ENCODE measurements at regions not wholly inside any gene's neighbourhood (a gene's known extent, or its start where the extent isn't known, plus 50 kb on each side); places are given as distances from the start of the nearest gene placed in this dataset.

DNA sequence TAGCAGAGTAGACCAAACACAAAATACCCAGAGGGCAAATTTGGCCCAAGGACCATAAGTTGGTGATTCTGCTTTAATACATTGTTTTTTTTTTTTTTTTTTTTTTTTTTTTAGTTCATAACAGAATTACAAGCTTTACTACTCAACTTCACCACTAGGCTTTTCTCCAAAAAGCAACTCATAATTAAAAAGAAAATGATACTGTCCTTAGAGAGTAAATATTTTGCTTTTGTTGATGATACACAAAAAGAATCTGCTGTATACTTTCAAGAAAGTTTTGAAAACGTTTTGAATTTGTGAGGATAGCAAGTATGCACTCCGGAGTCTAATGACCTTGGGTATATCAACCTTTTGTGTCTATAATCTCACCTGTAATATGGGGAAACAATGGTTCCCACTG lies 68.9 kb upstream of the LMO3 start:
- Histone ChIP-seq H3K4me1 (no peaks in the 10 kb centered on the region), H3K36me3 (no peaks in the 10 kb centered on the region), H3K27ac (no peak overlapping the region), H3K9me3 (no peaks in the 10 kb centered on the region), H3K27me3 (no peaks in the 10 kb centered on the region), H3K4me3 (no peak overlapping the region)
- in situ Hi-C loops (cut with MboI; ENCODE audit: low pct_ligation_motif_present in 1 of 4, low pct_unique_long_range_greater_than_20kb in 1 of 4, low sequenced_read_pairs in 3 of 4) (no loop called here), intact Hi-C loops (cut with DNase I; ENCODE audit: low total_unique reads) (no loop called here)
- DNase-seq, result no peak
- TF ChIP-seq, protein P1, sequence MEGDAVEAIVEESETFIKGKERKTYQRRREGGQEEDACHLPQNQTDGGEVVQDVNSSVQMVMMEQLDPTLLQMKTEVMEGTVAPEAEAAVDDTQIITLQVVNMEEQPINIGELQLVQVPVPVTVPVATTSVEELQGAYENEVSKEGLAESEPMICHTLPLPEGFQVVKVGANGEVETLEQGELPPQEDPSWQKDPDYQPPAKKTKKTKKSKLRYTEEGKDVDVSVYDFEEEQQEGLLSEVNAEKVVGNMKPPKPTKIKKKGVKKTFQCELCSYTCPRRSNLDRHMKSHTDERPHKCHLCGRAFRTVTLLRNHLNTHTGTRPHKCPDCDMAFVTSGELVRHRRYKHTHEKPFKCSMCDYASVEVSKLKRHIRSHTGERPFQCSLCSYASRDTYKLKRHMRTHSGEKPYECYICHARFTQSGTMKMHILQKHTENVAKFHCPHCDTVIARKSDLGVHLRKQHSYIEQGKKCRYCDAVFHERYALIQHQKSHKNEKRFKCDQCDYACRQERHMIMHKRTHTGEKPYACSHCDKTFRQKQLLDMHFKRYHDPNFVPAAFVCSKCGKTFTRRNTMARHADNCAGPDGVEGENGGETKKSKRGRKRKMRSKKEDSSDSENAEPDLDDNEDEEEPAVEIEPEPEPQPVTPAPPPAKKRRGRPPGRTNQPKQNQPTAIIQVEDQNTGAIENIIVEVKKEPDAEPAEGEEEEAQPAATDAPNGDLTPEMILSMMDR (IDR thresholded peaks at IDR 0.05), result peak in 1 of 5 experiments; percentile 7
- TF ChIP-seq POLR2A (IDR thresholded peaks at IDR 0.05) (no peak), EP300 (IDR thresholded peaks at IDR 0.05; ENCODE audit: low read depth) (no peak), POLR2AphosphoS5 (IDR thresholded peaks at IDR 0.05) (no peak)
- 66 to 77% methylated on average over 2 of the region's 2 CpGs for WGBS, 2 donors (ENCODE audit: low coverage in 1 of 2)

DNA sequence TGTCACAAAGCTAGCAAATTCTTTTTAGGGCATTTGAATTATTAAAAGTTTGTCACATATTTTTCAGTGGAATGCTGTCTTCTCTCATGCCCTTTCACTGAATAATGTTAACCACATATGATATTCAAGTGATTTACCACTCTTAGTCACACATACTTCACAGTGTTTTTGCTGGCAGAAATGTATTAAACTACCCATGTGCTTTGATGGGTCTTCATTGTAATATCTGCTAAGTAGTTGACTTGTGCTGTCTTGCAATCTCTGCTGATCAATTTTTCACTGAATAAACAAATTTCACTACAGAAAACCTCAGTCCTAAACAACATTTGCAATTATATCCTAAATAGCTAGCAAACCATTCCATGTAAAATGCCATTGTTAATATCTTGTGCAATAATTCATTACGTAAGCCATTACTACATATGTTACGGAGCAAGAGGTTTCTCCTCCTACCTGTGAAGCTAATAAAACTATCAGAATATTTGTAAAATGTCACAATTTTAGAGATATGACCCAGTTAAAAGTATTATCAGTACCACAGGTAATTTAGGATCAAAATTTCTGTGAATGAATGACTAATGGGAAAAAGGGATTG lies 64.6 kb upstream of the LMO3 start:
- H3K4me1 ChIP-seq, result no peaks in the 10 kb centered on the region
- DNase-seq, result no peak
- H3K36me3 ChIP-seq, result no peaks in the 10 kb centered on the region
- no peaks in the 10 kb centered on the region for H3K9me3 ChIP-seq
- H3K27ac ChIP-seq, result no peak overlapping the region
- in situ Hi-C loops (cut with MboI; ENCODE audit: low pct_ligation_motif_present in 1 of 4, low pct_unique_long_range_greater_than_20kb in 1 of 4, low sequenced_read_pairs in 3 of 4), result no loop called here
- no peak for TF ChIP-seq POLR2A (IDR thresholded peaks at IDR 0.05)
- TF ChIP-seq, protein P1 (IDR thresholded peaks at IDR 0.05), result no peak
- TF ChIP-seq EP300 (IDR thresholded peaks at IDR 0.05; ENCODE audit: low read depth), result no peak
- no peak for TF ChIP-seq POLR2AphosphoS5 (IDR thresholded peaks at IDR 0.05)
- H3K27me3 ChIP-seq, result no peaks in the 10 kb centered on the region
- WGBS, 2 donors (ENCODE audit: low coverage in 1 of 2), result 83 to 87% methylated on average over 2 of the region's 2 CpGs
- no peak overlapping the region for H3K4me3 ChIP-seq
- intact Hi-C loops (cut with DNase I; ENCODE audit: low total_unique reads), result no loop called here

DNA sequence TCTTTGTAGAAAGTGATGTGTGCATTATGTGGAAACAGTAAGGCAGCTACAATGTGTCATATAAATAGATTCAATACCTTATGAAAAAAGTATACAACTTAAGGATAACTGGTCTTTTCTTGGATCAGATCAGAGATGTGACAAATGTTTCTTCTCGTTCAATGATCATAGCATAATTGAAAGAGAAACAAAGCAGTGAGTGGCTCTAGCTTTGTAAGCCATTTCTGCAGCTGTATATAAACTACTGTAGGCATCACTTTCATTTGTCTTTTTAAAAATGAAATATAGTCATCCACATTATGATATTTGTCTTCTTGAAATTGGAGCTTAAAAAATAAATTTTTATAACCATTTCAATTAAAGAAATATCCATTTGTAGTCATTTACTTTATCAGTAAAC lies 63.8 kb upstream of the LMO3 start:
- DNase-seq, result no peak
- 22 to 29% methylated on average over 1 of the region's 1 CpG for WGBS, 2 donors (ENCODE audit: low coverage in 1 of 2)
- no peak for TF ChIP-seq POLR2A (IDR thresholded peaks at IDR 0.05)
- no peak for TF ChIP-seq EP300 (IDR thresholded peaks at IDR 0.05; ENCODE audit: low read depth)
- TF ChIP-seq, protein P1 (IDR thresholded peaks at IDR 0.05), result no peak
- TF ChIP-seq POLR2AphosphoS5 (IDR thresholded peaks at IDR 0.05), result no peak
- H3K36me3 ChIP-seq, result no peaks in the 10 kb centered on the region
- H3K27ac ChIP-seq, result no peak overlapping the region
- H3K27me3 ChIP-seq, result no peaks in the 10 kb centered on the region
- H3K9me3 ChIP-seq, result no peaks in the 10 kb centered on the region
- intact Hi-C loops (cut with DNase I; ENCODE audit: low total_unique reads) (no loop called here), in situ Hi-C loops (cut with MboI; ENCODE audit: low pct_ligation_motif_present in 1 of 4, low pct_unique_long_range_greater_than_20kb in 1 of 4, low sequenced_read_pairs in 3 of 4) (no loop called here)
- H3K4me1 ChIP-seq, result no peaks in the 10 kb centered on the region
- H3K4me3 ChIP-seq, result no peak overlapping the region

DNA sequence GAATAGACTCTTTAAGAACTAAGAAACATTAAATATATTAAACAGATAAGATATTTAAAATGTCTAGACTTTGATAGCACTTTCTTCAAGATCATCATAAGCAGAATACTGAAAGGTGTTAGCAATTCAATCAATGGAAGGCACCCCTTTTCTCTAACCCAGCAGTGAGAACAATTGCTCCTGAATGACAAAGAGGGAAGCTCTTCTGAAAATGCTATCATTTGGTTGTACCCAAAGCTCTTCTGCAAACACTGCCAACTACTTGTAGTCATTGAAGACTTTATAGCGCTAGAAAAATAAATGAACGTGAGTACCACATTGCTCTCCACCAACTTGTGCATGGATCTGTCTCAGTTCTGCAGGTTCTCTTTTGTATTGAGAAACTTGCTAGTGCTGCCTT lies 62.2 kb upstream of the LMO3 start:
- intact Hi-C loops (cut with DNase I; ENCODE audit: low total_unique reads) (no loop called here), in situ Hi-C loops (cut with MboI; ENCODE audit: low pct_ligation_motif_present in 1 of 4, low pct_unique_long_range_greater_than_20kb in 1 of 4, low sequenced_read_pairs in 3 of 4) (no loop called here)
- Histone ChIP-seq H3K4me1 (no peaks in the 10 kb centered on the region), H3K9me3 (no peaks in the 10 kb centered on the region), H3K4me3 (no peak overlapping the region), H3K27ac (no peak overlapping the region), H3K36me3 (no peaks in the 10 kb centered on the region), H3K27me3 (no peaks in the 10 kb centered on the region)
- TF ChIP-seq POLR2A (IDR thresholded peaks at IDR 0.05) (no peak), POLR2AphosphoS5 (IDR thresholded peaks at IDR 0.05) (no peak), EP300 (IDR thresholded peaks at IDR 0.05; ENCODE audit: low read depth) (no peak)
- TF ChIP-seq, protein P1 (IDR thresholded peaks at IDR 0.05), result no peak
- no peak for DNase-seq
- WGBS, 2 donors (ENCODE audit: low coverage in 1 of 2), result 51 to 68% methylated on average over 2 of the region's 2 CpGs

Measured in transverse colon (tissue), 4 donors.